Muscle layer of colon (tissue), 2 donors: ENCODE measurements at regions not wholly inside any gene's neighbourhood (a gene's known extent, or its start where the extent isn't known, plus 50 kb on each side); places are given as distances from the start of the nearest gene placed in this dataset.

Experiments
- H3K27ac ChIP-seq: one replicate; pipeline ENCODE4 v1.7.0; 2013; ENCODE audit warnings: low read depth, mild to moderate bottlenecking, low read length, moderate library complexity
- H3K27me3 ChIP-seq, 2 donors: one replicate each; pipeline ENCODE4 v1.7.0; 2013; ENCODE audit warnings: low read length in 2 of 2, mild to moderate bottlenecking in 2 of 2; ENCODE audit not compliant: insufficient read depth in 2 of 2, control insufficient read depth in 1 of 2
- H3K36me3 ChIP-seq: one replicate; pipeline ENCODE4 v1.7.0; 2013; ENCODE audit warnings: mild to moderate bottlenecking, low read length; ENCODE audit not compliant: insufficient read depth
- H3K4me1 ChIP-seq: one replicate; pipeline ENCODE4 v1.7.0; 2013; ENCODE audit warnings: mild to moderate bottlenecking, low read length; ENCODE audit not compliant: insufficient read depth
- H3K4me3 ChIP-seq, 2 donors: one replicate each; pipeline ENCODE4 v1.7.0; 2013; ENCODE audit warnings: low read length in 2 of 2, low read depth in 1 of 2, mild to moderate bottlenecking in 1 of 2, moderate library complexity in 1 of 2
- H3K9ac ChIP-seq: one replicate; pipeline ENCODE4 v1.7.0; 2013; ENCODE audit warnings: low read length
- H3K9me3 ChIP-seq: one replicate; pipeline ENCODE4 v1.7.0; 2013; ENCODE audit warnings: mild to moderate bottlenecking, low read length
- donor health status: abdominal sarcoma.
- donor health status: Adenocarcinoma of cecum.

GRCh38 chr5:105783811-105784210 lies 1886.9 kb downstream of the EFNA5 start:
- Histone ChIP-seq H3K9ac (no peak overlapping the region), H3K4me3 (no peak overlapping the region), H3K36me3 (no peaks in the 10 kb centered on the region), H3K4me1 (no peaks in the 10 kb centered on the region), H3K27ac (no peak overlapping the region), H3K9me3 (no peaks in the 10 kb centered on the region), H3K27me3 (no peaks in the 10 kb centered on the region)

GRCh38 chr5:105782501-105782900 lies 1888.2 kb downstream of the EFNA5 start:
- Histone ChIP-seq H3K4me3 (no peak overlapping the region), H3K4me1 (no peaks in the 10 kb centered on the region), H3K9ac (no peak overlapping the region), H3K27ac (no peak overlapping the region), H3K36me3 (no peaks in the 10 kb centered on the region), H3K9me3 (no peaks in the 10 kb centered on the region), H3K27me3 (no peaks in the 10 kb centered on the region)

GRCh38 chr5:105773241-105773640 lies 1897.5 kb downstream of the EFNA5 start:
- Histone ChIP-seq H3K4me3 (no peak overlapping the region), H3K4me1 (no peaks in the 10 kb centered on the region), H3K9me3 (no peaks in the 10 kb centered on the region), H3K27me3 (no peaks in the 10 kb centered on the region), H3K36me3 (no peaks in the 10 kb centered on the region), H3K27ac (no peak overlapping the region), H3K9ac (no peak overlapping the region)

- no peaks in the 10 kb centered on the region for H3K36me3 ChIP-seq
- H3K4me1 ChIP-seq: no peaks in the 10 kb centered on the region
- no peaks in the 10 kb centered on the region for H3K27me3 ChIP-seq
- H3K9me3 ChIP-seq: no peaks in the 10 kb centered on the region
- H3K4me3 ChIP-seq: no peak overlapping the region
- H3K27ac ChIP-seq: no peak overlapping the region
- no peak overlapping the region for H3K9ac ChIP-seq
These were observed 1903.5 kb downstream of the EFNA5 start for GRCh38 chr5:105767267-105767666.

- no peak overlapping the region for H3K9ac ChIP-seq
These were observed 1908.0 kb downstream of the EFNA5 start for GRCh38 chr5:105762728-105763127.

GRCh38 chr5:105754056-105754455 lies 1916.7 kb downstream of the EFNA5 start:
- Histone ChIP-seq H3K27me3 (no peaks in the 10 kb centered on the region), H3K9ac (no peak overlapping the region), H3K4me1 (no peaks in the 10 kb centered on the region), H3K36me3 (no peaks in the 10 kb centered on the region), H3K9me3 (no peaks in the 10 kb centered on the region), H3K4me3 (no peak overlapping the region), H3K27ac (no peak overlapping the region)

More at GRCh38 chr5:105762728-105763127, 1908.0 kb downstream of the EFNA5 start:
- Histone ChIP-seq H3K9me3 (no peaks in the 10 kb centered on the region), H3K36me3 (no peaks in the 10 kb centered on the region), H3K4me3 (no peak overlapping the region), H3K27me3 (no peaks in the 10 kb centered on the region), H3K4me1 (no peaks in the 10 kb centered on the region), H3K27ac (no peak overlapping the region)

- H3K9ac ChIP-seq: no peak overlapping the region
- no peaks in the 10 kb centered on the region for H3K27me3 ChIP-seq
- H3K4me1 ChIP-seq: no peaks in the 10 kb centered on the region
- H3K27ac ChIP-seq: no peak overlapping the region
- no peak overlapping the region for H3K4me3 ChIP-seq
- H3K9me3 ChIP-seq: no peaks in the 10 kb centered on the region
- no peaks in the 10 kb centered on the region for H3K36me3 ChIP-seq
These were observed 1917.9 kb downstream of the EFNA5 start for GRCh38 chr5:105752801-105753200.

- no peaks in the 10 kb centered on the region for H3K9me3 ChIP-seq
- no peaks in the 10 kb centered on the region for H3K4me1 ChIP-seq
- H3K27ac ChIP-seq: no peak overlapping the region
- H3K4me3 ChIP-seq: no peak overlapping the region
- H3K36me3 ChIP-seq: no peaks in the 10 kb centered on the region
- no peaks in the 10 kb centered on the region for H3K27me3 ChIP-seq
- H3K9ac ChIP-seq: no peak overlapping the region
These were observed 1918.8 kb downstream of the EFNA5 start for GRCh38 chr5:105751908-105752307.

GRCh38 chr5:105745111-105745510 lies 1925.6 kb downstream of the EFNA5 start:
- no peaks in the 10 kb centered on the region for H3K27me3 ChIP-seq
- H3K4me1 ChIP-seq: no peaks in the 10 kb centered on the region
- H3K4me3 ChIP-seq: no peak overlapping the region
- H3K9ac ChIP-seq: no peak overlapping the region
- H3K36me3 ChIP-seq: no peaks in the 10 kb centered on the region
- H3K27ac ChIP-seq: no peak overlapping the region
- H3K9me3 ChIP-seq: no peaks in the 10 kb centered on the region

- H3K4me3 ChIP-seq: no peak overlapping the region
- H3K9ac ChIP-seq: no peak overlapping the region
- H3K9me3 ChIP-seq: no peaks in the 10 kb centered on the region
- H3K27me3 ChIP-seq: no peaks in the 10 kb centered on the region
- no peak overlapping the region for H3K27ac ChIP-seq
- no peaks in the 10 kb centered on the region for H3K36me3 ChIP-seq
- H3K4me1 ChIP-seq: no peaks in the 10 kb centered on the region
These were observed 1930.5 kb downstream of the EFNA5 start for GRCh38 chr5:105740242-105740641.

- Histone ChIP-seq H3K9me3 (no peaks in the 10 kb centered on the region), H3K9ac (no peak overlapping the region), H3K27ac (no peak overlapping the region), H3K27me3 (no peaks in the 10 kb centered on the region), H3K36me3 (no peaks in the 10 kb centered on the region), H3K4me3 (no peak overlapping the region), H3K4me1 (no peaks in the 10 kb centered on the region)
These were observed 1931.0 kb downstream of the EFNA5 start for GRCh38 chr5:105739732-105740131.

- H3K27ac ChIP-seq: no peak overlapping the region
- no peaks in the 10 kb centered on the region for H3K36me3 ChIP-seq
- no peaks in the 10 kb centered on the region for H3K9me3 ChIP-seq
- no peak overlapping the region for H3K9ac ChIP-seq
- H3K4me1 ChIP-seq: no peaks in the 10 kb centered on the region
- H3K27me3 ChIP-seq: no peaks in the 10 kb centered on the region
- no peak overlapping the region for H3K4me3 ChIP-seq
These were observed 1935.0 kb downstream of the EFNA5 start for GRCh38 chr5:105735704-105736103.
